ENCODE measurements at regions not wholly inside any gene's neighbourhood (a gene's known extent, or its start where the extent isn't known, plus 50 kb on each side); places are given as distances from the start of the nearest gene placed in this dataset.

- DNase-seq: no peak
These were observed 193.4 kb upstream of the PDE1C start for GRCh38 chr7:32263611-32264010.

GRCh38 chr7:32262315-32262714, 192.1 kb upstream of the PDE1C start:
- no peak for DNase-seq

- no peak for DNase-seq
These were observed 189.9 kb upstream of the PDE1C start for GRCh38 chr7:32259931-32260596.

GRCh38 chr7:32258265-32258664, 188.1 kb upstream of the PDE1C start:
- no peak for DNase-seq

GRCh38 chr7:32257621-32258020, 187.4 kb upstream of the PDE1C start:
- no peak for DNase-seq

GRCh38 chr7:32256811-32257210, 186.6 kb upstream of the PDE1C start:
- no peak for DNase-seq

GRCh38 chr7:32256376-32256775, 186.2 kb upstream of the PDE1C start:
- no peak for DNase-seq

GRCh38 chr7:32255036-32255435, 184.8 kb upstream of the PDE1C start:
- no peak for DNase-seq

GRCh38 chr7:32253299-32253698, 183.1 kb upstream of the PDE1C start:
- no peak for DNase-seq

- no peak for DNase-seq
These were observed 181.5 kb upstream of the PDE1C start for GRCh38 chr7:32251659-32252058.

GRCh38 chr7:32250471-32251260, 180.5 kb upstream of the PDE1C start:
- DNase-seq: no peak

GRCh38 chr7:32250003-32250402, 179.8 kb upstream of the PDE1C start:
- DNase-seq: no peak

- DNase-seq: no peak
These were observed 178.3 kb upstream of the PDE1C start for GRCh38 chr7:32248522-32248921.

- DNase-seq: no peak
These were observed 174.7 kb upstream of the PDE1C start for GRCh38 chr7:32244806-32245345.

GRCh38 chr7:32243687-32244290, 173.6 kb upstream of the PDE1C start:
- no peak for DNase-seq

GRCh38 chr7:32242436-32242835, 172.2 kb upstream of the PDE1C start:
- DNase-seq: no peak

GRCh38 chr7:32241636-32242035, 171.4 kb upstream of the PDE1C start:
- no peak for DNase-seq

GRCh38 chr7:32239764-32240163, 169.6 kb upstream of the PDE1C start:
- no peak for DNase-seq

- DNase-seq: no peak
These were observed 158.4 kb upstream of the PDE1C start for GRCh38 chr7:32228601-32229000.

GRCh38 chr7:32227746-32228145, 157.5 kb upstream of the PDE1C start:
- no peak for DNase-seq

- no peak for DNase-seq
These were observed 154.1 kb upstream of the PDE1C start for GRCh38 chr7:32224276-32224675.

GRCh38 chr7:32223721-32224120, 153.5 kb upstream of the PDE1C start:
- no peak for DNase-seq

GRCh38 chr7:32223071-32223650, 153.0 kb upstream of the PDE1C start:
- no peak for DNase-seq

Measured in CD4-positive, alpha-beta T cell treated with Interleukin-12 subunit alpha and Interleukin-12 subunit beta, for 1 hour (primary cell).